Stimulated activated CD4-positive, alpha-beta T cell treated with anti-CD3 and anti-CD28 coated beads, Interleukin-12 subunit alpha, Interleukin-12 subunit beta, amount 100 ng/mL, for 4 hours (primary cell): ENCODE measurements at regions not wholly inside any gene's neighbourhood (a gene's known extent, or its start where the extent isn't known, plus 50 kb on each side); places are given as distances from the start of the nearest gene placed in this dataset.
"Not testable (repeated sequence)": the region's sequence is repeated elsewhere in the genome, so short reads cannot be mapped to it uniquely, and the experiment has no call there.

Source experiments
- DNase-seq: peaks from one replicate; pipeline ENCODE4 v3.0.0-alpha.2; 2020

DNA sequence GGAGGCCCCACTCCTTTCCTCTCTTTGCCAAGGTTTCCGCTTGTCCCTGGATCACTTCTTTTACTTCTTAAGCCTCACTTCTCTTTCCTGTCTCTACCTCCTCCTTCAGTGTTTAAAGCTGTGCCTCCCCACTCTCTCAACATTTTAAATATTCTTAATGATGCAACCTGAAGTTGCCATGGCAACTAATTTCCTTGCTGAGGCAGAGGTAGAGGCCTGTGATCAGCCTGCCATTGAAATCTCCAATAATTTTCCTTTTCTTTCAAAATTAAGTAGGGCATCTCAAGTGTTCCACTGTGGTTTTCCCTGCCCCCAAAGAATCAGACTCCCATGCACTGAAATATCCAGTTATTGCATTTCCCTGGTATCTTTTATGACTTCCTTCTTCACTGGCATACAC lies 108.6 kb upstream of the VRK1 start:
- no peak for DNase-seq

DNA sequence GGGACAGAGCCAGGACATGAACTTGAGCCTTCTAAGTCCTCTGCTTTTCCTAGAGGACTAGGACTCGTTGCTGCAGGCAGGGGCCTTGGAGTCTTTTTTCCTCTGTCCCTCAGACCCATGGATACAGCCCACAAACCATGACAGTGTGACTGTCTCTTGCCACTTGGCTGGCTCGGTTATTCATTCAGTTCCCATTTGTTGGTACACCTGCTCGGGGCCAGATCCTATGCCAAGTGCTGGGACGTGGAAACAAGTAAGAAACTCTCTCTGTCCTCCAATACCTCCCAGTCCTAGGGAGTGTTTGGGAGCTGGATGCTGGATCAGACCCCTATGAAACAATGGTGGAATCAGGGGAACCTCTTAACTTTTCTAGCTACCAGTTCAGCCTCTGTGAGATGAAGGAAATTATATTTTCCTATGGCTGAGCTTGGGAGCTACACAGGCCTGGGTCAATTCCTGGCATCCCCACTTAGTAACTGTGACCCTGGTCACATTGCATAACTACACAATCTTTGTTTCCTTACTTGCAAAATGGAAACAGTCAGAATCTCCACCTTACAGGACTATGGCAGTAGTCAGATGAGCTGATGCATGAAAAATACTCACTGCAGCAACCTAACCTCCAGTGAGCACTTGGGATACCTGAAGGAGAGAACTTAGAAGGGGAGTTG lies 106.3 kb upstream of the VRK1 start:
- no peak for DNase-seq

DNA sequence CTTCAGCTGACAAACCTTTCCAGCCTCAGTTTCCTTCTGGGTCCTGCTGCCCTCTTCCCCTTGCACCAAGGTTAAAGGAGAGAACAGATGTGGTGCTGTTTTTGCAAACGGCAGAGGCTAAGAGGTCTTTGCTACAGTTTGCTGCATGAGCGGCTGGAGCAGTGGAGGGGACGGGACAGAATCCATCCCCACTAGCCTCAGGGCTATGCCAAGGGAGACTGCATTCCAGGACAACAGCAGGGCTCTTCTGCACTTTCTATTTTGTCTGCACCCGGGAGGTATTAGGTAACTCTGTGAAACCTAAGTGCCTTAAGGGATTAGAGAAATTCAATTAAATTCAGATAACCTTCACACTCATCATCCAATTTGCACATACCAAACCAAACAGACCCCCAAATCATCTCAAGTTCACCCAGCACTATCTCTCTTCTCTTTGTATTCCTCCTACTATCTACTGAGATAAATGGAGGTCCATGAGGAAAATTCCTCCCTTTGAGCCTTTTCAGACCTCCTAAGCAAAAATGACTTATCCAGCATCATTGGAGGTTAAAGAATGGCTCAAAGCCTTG lies 103.8 kb upstream of the VRK1 start:
- no peak for DNase-seq

GRCh38 chr14:96693987-96694386 lies 103.2 kb upstream of the VRK1 start:
- DNase-seq: no peak

DNA sequence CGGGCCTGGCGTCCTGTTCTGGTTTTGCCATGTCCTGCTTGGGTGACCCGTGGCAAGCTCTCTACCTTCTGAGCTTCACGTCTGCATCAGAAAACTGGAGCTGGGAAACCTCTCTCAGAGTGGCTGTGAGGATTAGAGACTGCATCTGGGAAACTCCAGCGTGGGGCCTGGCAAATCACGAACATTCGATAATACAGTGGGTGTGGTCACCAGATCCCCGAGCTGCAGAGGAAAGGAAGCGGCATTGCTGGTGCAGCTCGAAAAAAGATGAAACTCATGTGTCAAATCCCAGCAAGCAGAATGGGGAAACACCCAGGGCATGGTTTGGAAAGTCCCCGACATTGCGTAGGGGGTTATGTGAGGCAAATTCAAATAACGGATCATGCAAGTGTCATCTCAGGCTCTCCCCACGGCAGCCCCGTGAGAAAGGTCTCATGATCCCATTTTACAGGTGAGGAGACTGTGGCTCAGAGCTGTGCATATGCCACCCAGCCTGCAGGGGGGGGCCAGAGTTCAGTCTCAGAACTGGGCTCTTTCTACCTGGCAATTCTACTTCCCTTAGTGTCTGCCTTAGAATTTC lies 98.1 kb upstream of the VRK1 start:
- peak; percentile 0 for DNase-seq

DNA sequence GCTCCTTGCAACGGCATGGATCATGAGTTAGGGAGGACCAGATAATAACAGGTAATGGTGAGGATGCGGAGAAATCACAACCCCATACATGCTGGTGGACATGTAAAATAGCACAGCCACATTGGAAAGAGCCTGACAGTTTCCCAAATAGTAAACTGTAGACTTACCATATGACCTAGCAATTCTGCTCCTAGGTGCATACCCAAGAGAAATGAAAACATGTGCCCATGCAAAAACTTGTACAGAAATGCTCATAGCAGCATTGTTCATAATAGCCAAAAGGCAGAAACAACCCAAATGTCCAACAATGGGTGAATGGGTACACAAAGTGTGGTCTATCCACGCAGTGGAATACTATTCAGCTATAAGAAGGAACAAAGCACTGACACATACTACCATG lies 97.5 kb upstream of the VRK1 start:
- DNase-seq: no peak

GRCh38 chr14:96702831-96703230 lies 94.4 kb upstream of the VRK1 start:
- no peak for DNase-seq

GRCh38 chr14:96705422-96706092 lies 91.6 kb upstream of the VRK1 start:
- DNase-seq: no peak

DNA sequence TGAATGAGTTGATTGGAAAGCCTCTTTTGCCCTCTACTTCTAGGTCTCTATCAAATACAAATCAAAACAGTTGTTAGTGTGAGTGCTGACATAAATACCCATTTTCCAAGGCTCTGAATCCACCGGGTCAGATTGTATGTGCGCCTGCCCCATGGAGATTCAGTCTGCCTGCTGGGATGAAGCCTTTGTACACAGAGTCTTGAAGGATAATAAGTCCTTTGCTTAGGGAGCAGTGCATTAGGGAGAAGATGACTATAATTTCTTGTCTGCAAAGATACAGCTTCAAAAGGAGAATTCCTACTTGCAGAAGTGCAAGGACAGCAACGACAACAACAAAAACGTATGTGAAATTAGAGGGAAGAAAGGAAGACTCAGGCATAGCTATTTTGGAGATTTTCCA lies 90.3 kb upstream of the VRK1 start:
- no peak for DNase-seq

DNA sequence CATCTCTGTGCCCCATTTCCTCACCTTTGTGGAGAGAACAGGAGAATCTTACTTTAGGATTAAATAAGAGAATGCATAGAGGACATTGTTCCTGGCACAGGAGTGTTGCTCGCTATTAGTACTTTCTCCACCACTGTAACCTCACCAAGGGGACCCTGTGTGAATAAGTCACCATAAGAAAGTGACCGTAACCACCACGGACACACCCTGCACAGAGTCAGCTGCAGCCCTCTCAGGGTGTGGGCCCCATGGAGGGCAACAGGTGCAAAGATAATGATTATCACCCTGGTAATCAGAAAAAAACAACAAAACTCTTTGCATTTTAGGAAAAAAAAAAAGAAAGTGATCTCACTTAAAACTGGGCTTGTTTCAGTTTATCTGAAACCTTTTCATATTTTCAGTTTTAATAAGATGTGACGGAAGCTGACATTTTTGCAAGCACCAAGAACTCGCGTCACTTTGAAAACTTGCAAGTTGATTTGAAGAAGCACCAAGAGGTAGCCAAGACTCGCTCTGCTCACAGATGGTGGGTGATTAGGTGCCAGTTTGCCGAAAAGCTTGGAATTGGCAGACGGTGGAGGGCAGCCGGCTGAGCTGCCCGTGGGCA lies 87.0 kb upstream of the VRK1 start:
- no peak for DNase-seq

GRCh38 chr14:96711559-96712267 lies 85.5 kb upstream of the VRK1 start:
- no peak for DNase-seq

DNA sequence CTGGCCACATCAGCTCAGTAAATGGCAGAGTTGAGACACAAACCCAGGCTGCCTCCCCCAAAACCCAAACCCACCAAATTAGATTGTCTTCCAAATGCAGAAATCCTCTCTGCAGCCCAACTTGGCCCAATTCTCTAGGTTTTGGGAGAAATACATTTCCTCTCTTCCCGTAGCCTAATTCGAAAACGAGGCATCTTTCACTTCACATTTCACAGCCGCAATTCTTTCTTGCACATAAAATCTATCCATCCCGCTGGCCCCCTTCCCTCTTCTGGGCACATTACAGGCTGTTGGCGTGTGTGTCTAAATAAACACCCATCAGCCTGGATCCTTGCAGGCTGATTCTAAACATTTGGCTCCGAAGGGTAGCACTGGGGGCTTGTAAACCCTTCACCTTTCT lies 83.8 kb upstream of the VRK1 start:
- DNase-seq: no peak

DNA sequence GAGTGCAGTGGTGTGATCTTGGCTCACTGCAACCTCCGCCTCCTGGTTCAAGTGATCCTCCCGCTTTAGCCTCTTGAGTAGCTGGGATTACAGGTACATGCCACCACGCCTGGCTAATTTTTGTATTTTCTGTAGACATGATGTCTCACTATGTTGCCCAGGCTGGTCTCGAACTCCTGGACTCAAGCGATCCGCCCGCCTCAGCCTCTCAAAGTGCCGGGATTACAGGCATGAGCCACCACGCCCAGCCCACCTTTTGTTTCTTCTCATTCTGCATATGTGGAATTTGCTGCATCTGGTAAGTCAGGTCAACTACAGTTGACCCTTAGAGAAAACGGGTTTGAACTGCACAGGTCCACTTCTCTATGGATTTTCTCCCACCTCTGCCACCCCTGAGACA lies 82.6 kb upstream of the VRK1 start:
- DNase-seq: not testable (repeated sequence)

- no peak for DNase-seq
Observed at GRCh38 chr14:96717116-96717515, 80.1 kb upstream of the VRK1 start.

- no peak for DNase-seq
Observed at GRCh38 chr14:96718407-96718806, 78.8 kb upstream of the VRK1 start.

DNA sequence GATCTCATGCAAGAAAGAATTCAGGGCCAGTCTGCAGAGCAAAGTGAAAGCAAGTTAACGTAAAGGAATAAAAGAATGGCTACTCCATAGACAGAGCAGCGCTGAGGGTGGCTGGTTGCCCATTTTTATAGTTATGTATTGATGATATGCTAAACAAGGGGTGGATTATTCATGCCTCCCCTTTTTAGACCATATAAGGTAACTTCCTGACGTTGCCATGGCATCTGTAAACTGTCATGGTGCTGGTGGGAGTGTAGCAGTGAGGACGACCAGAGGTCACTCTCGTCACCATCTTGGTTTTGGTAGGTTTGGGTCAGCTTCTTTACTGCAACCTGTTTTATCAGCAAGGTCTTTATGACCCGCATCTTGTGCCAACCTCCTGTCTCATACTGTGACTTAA lies 76.5 kb upstream of the VRK1 start:
- DNase-seq: not testable (repeated sequence)

GRCh38 chr14:96722736-96723135 lies 74.4 kb upstream of the VRK1 start:
- no peak for DNase-seq

GRCh38 chr14:96723946-96724345 lies 73.2 kb upstream of the VRK1 start:
- DNase-seq: no peak

DNA sequence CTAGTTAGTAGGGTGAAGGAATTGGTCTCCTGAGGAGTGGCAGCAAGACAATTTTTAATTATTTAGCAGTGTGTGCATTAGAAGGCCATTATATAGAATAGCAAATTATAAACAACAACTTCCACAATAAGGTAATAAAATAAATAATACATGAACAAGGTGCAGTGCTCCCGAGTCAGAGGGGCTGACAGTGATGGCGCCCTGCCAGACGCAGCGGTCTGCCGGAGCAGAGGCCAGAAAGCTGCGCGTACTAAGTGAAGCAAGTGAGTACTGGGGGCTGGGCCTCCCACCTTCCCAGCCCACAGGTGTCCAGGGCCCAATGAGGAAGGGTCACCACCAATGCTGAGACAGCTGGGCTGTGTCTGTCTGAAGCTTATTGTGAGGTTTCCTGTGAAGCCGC lies 72.0 kb upstream of the VRK1 start:
- no peak for DNase-seq

GRCh38 chr14:96727073-96727472 lies 70.1 kb upstream of the VRK1 start:
- no peak for DNase-seq

DNA sequence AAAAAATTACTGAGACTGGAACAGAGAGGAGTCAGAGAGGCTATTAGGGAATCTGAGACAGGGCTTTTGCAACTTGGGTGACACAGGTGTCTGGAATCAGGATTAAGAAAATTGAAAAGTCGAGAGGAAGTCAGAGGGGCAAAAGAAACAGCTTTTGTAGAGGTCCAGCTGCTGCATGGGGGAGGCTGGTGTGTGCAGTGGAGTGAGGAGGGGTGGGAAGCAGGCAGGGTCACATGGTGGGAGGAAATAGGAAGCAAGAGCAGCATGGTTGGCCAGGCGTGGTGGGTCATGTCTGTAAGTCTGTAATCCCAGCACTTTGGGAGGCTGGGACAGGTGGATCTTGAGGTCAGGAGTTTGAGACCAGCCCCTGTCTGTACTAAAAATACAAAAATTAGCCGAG lies 69.7 kb upstream of the VRK1 start:
- no peak for DNase-seq

DNA sequence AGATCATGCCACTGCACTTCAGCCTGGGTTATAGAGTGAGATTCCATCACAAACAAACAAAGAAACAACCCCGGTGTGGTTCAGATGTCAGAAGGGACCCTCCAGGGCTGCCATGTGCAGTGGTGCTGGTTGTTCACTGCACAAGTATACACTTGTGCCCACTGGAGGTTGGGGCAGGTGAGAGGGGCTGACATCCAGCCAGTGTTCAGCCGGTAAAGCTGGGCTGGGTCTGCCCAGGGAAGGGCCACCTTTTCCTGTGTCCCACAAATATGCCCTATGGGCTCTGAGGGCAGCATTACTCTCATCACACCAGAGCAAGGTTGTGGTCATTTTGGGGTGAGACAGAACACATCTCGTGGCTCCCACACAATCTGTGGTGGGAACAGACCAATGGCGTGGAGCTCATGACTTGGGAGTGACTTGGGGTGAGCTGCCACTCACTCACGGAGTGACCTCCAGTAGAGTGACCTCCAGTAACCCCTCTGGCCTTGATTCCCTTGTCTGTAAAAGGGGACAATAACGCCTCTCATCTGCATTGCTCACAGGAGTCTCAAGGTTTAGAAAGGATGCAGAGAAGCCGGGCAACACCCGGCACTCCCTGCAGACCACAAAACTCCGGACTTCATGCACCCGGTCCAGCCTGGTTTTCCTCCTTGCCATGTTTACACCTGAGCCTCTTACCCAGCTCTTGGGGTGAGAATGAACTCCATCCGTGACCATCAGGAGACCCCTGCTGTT lies 69.0 kb upstream of the VRK1 start:
- no peak for DNase-seq
